Liver (tissue), 3 donors: ENCODE measurements at regions not wholly inside any gene's neighbourhood (a gene's known extent, or its start where the extent isn't known, plus 50 kb on each side); places are given as distances from the start of the nearest gene placed in this dataset.

ENCODE experiments used
- CTCF ChIP-seq: fragments of 150-350 bp; IDR thresholded peaks from 2 replicates; pipeline ENCODE4 v1.5.1; 2017; ENCODE audit warnings: improper control_type of control experiment, low read depth, low read length; ENCODE audit not compliant: missing input control
- FOXA2 ChIP-seq: IDR thresholded peaks from 2 replicates; pipeline ENCODE4 v1.6.1; 2016; ENCODE audit warnings: antibody characterized with exemption
- GABPA ChIP-seq, 2 donors: IDR thresholded peaks in 1 of 2; conservative IDR thresholded peaks in 1 of 2; 2 replicates each; pipeline ENCODE4 v1.6.1; 2016; ENCODE audit warnings: antibody characterized with exemption in 2 of 2, mild to moderate bottlenecking in 1 of 2, moderate library complexity in 1 of 2
- MAX ChIP-seq: IDR thresholded peaks from 2 replicates; pipeline ENCODE4 v1.6.1; 2016; ENCODE audit warnings: antibody characterized with exemption
- RAD21 ChIP-seq, 2 donors: IDR thresholded peaks; 2 replicates each; pipeline ENCODE4 v1.6.1; 2016; ENCODE audit warnings: antibody characterized with exemption in 2 of 2, mild to moderate bottlenecking in 2 of 2
- REST ChIP-seq: IDR thresholded peaks from 2 replicates; pipeline ENCODE4 v1.6.1; 2016; ENCODE audit warnings: antibody characterized with exemption, mild to moderate bottlenecking
- donor health status: healthy.
- donor health status: healthy.

- no peak for TF ChIP-seq CTCF
- no peak for TF ChIP-seq GABPA (IDR thresholded peaks at IDR 0.05 in 1 of 2, conservative IDR thresholded peaks at IDR 0.05 in 1 of 2)
- no peak for TF ChIP-seq MAX
- no peak for TF ChIP-seq RAD21 (IDR thresholded peaks at IDR 0.05)
- no peak for TF ChIP-seq FOXA2
- no peak for TF ChIP-seq REST
These were observed 124.4 kb upstream of the PUDP start for GRCh38 chrX:7272346-7272745.
